Hematopoietic multipotent progenitor cell treated with erythropoietin and hydrocortisone succinate and interleukin-3 and kit ligand, for 4 days (in vitro differentiated cells): ENCODE measurements at regions not wholly inside any gene's neighbourhood (a gene's known extent, or its start where the extent isn't known, plus 50 kb on each side); places are given as distances from the start of the nearest gene placed in this dataset.

Experiments
- DNase-seq: peaks from one replicate; pipeline ENCODE4 v3.0.0-alpha.2; 2015

GRCh38 chr11:113634940-113635575 lies 71.0 kb downstream of the TMPRSS5 start:
- no peak for DNase-seq

- DNase-seq = no peak
Observed at GRCh38 chr11:113632981-113633380, 73.1 kb downstream of the TMPRSS5 start.

- no peak for DNase-seq
Observed at GRCh38 chr11:113629562-113629961, 76.5 kb downstream of the TMPRSS5 start.

GRCh38 chr11:113628912-113629311 lies 77.2 kb downstream of the TMPRSS5 start:
- no peak for DNase-seq

- DNase-seq = no peak
Observed at GRCh38 chr11:113627946-113628345, 78.2 kb downstream of the TMPRSS5 start.

GRCh38 chr11:113627297-113627696 lies 78.8 kb downstream of the TMPRSS5 start:
- no peak for DNase-seq

- no peak for DNase-seq
Observed at GRCh38 chr11:113626736-113627135, 79.4 kb downstream of the TMPRSS5 start.

- no peak for DNase-seq
Observed at GRCh38 chr11:113623114-113623513, 83.0 kb downstream of the TMPRSS5 start.

GRCh38 chr11:113618360-113618759 lies 87.7 kb downstream of the TMPRSS5 start:
- no peak for DNase-seq

- DNase-seq = no peak
Observed at GRCh38 chr11:113615773-113616172, 90.3 kb downstream of the TMPRSS5 start.

- no peak for DNase-seq
Observed at GRCh38 chr11:113615098-113615497, 91.0 kb downstream of the TMPRSS5 start.

GRCh38 chr11:113614097-113614496 lies 92.0 kb downstream of the TMPRSS5 start:
- no peak for DNase-seq

GRCh38 chr11:113613619-113614018 lies 92.5 kb downstream of the TMPRSS5 start:
- peak; percentile 70 for DNase-seq

- DNase-seq = no peak
Observed at GRCh38 chr11:113604186-113604585, 101.9 kb downstream of the TMPRSS5 start.

GRCh38 chr11:113603277-113604059 lies 102.6 kb downstream of the TMPRSS5 start:
- DNase-seq = no peak

- DNase-seq = no peak
Observed at GRCh38 chr11:113602483-113602882, 103.6 kb downstream of the TMPRSS5 start.

GRCh38 chr11:113596658-113597057 lies 109.5 kb downstream of the TMPRSS5 start:
- DNase-seq = no peak

GRCh38 chr11:113595810-113596594 lies 110.1 kb downstream of the TMPRSS5 start:
- no peak for DNase-seq

GRCh38 chr11:113593698-113594308 lies 112.3 kb downstream of the TMPRSS5 start:
- peak; percentile 38 for DNase-seq

GRCh38 chr11:113591117-113591516 lies 115.0 kb downstream of the TMPRSS5 start:
- no peak for DNase-seq

GRCh38 chr11:113587308-113587739 lies 112.1 kb upstream of the DRD2 start:
- DNase-seq = no peak

- DNase-seq = no peak
Observed at GRCh38 chr11:113584371-113584770, 109.2 kb upstream of the DRD2 start.

- no peak for DNase-seq
Observed at GRCh38 chr11:113581713-113582112, 106.5 kb upstream of the DRD2 start.
